HT-29 (cell line): ENCODE measurements at regions not wholly inside any gene's neighbourhood (a gene's known extent, or its start where the extent isn't known, plus 50 kb on each side); places are given as distances from the start of the nearest gene placed in this dataset.
"Not testable (repeated sequence)": the region's sequence is repeated elsewhere in the genome, so short reads cannot be mapped to it uniquely, and the experiment has no call there.

Source experiments
- DNase-seq: peaks from one replicate; pipeline ENCODE4 v3.0.0-alpha.2; 2015; ENCODE audit warnings: low spot score

DNA sequence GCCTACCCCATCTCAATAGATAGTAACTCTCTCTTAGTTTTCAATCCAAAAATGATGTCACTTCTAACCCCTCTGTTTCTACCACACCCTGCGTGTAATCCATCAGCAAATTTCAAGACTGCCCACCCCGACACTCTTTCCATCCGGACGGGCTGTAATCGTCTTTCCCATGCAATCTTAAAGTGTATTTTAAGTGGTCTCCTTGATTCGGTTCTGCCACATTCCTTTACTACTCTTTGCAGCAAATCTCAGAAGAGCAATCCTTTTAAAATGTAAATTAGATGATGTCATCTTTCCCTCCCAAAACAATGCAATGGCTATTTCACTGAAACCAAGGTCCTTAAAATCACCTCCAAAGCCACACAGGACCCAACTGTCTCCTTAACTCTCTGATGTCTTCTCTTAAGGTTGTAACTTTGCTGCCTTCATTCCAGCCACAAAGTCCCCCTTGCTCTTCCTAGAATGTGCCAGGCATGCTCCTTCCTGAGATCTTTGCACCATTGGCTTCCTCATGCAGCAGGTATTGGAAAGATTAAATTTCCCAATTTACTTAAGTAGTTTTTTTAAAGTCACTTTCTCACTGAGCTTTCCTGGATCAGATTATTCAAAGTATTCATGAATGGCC, 932.5 kb upstream of the WWC1 start:
- DNase-seq = no peak

DNA sequence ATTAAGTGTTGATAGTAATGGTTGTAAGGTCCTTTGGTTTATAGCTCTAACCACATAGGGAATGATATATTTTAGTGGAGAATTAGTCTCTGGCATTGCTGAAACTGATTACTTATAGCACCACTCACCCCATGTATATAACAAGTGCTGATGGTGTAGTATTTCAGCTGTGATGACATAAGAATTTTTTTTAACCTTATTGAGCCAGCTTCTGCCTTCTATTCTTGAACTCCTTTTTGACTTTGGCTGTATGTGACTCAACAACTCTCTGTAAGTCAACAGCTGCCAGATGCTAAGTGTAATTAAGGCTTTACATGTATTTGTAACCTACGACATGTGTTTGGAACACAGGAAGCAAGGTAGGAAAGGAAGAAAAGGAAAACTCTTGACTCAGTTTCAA, 929.6 kb upstream of the WWC1 start:
- no peak for DNase-seq

- no peak for DNase-seq
These were observed 928.4 kb upstream of the WWC1 start for GRCh38 chr5:167363065-167363464.

- DNase-seq = no peak
These were observed 916.3 kb upstream of the WWC1 start for GRCh38 chr5:167375125-167375524.

GRCh38 chr5:167378894-167379723, 912.3 kb upstream of the WWC1 start:
- no peak for DNase-seq

GRCh38 chr5:167381457-167381856, 910.0 kb upstream of the WWC1 start:
- no peak for DNase-seq

DNA sequence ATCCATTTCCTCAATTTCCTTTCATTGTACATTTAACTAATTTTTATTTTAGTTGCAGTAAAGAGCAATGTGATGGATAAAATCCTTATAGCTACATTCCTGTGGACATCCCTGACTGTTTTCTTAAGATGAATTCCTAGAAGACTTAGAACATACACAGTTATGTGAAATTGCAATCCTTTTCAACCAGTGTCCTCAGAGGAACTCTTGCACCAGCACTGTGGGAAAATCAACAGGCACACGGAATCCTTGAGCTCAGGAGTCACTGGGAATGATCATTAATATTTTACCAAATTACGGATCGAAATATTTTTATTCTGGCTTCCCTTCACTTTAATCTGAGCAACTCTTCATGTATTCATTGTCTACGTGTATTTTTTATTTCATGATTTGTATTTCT, 901.9 kb upstream of the WWC1 start:
- DNase-seq = no peak

DNA sequence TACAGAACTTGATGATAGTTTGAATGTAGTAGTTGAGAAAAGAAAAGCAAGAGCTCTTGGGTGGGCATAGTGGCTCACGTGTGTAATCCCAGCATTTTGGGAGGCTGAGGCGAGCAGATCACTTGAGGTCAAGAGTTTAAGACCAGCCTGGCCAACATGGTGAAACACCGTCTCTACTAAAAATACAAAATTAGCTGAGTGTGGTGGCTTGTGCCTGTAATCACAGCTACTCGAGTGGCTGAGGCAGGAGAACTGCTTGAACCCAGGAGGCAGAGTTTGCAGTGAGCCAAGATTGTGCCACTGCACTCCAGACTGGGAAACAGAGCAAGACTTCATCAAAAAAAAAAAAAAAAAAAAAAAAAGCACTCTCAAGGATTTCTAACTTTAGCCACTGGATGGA, 900.2 kb upstream of the WWC1 start:
- not testable (repeated sequence) for DNase-seq

DNA sequence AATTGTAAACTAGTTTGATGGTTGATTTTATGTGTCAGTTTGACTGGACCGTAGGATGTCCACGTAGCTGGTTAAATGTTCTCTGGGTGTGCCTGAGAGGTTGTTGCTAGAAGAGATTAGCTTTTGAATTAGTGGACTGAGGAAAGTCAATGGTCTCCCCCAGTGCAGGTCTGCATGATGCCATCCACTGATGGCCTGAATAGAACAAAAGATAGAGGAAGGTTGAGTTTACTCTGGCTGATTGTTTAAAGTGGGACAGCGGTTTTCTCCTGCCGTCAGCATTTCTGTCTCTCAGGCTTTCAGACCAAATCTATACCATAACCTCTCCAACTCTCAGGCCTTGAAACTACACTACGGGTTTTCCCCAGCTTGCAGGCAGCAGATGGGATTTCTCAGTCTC, 899.2 kb upstream of the WWC1 start:
- no peak for DNase-seq

DNA sequence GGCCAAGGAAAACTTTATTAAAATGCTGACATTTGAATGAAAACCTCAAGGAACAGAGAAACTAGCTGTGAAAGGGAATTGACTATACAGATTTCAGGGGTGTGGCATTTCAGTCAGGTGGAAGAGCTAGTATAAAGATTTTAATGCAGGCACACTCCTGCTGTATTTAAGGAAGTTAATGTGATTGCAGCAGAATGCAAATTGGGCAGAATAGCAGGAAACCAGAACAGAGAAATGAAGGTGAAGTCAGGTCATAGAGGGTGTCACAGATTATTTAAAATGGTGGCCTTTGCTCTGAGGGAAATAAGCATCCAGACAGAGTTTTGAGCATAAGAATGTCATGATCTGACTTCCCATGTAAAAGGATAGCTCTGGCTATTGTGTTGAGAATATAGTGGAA, 898.1 kb upstream of the WWC1 start:
- no peak for DNase-seq

DNA sequence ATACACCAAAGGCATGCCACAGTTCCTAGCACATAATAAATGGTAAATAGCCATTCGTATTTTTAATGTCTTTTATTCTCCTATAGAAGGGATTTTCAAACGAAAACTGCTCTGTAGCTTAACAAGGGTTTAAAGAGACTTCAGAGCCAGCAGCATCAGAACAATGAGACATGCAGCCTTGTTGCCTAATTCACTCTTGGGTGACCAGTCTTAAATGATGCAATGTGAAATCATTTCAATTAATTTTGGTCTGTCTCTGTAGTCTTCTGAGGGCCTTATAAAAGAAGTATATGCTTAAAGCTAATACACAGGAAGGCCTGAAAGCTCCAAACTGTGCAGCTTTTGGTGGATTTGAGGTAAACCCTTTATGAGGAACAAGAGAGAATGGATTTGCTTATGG, 888.8 kb upstream of the WWC1 start:
- no peak for DNase-seq

GRCh38 chr5:167406513-167406912, 884.9 kb upstream of the WWC1 start:
- no peak for DNase-seq

DNA sequence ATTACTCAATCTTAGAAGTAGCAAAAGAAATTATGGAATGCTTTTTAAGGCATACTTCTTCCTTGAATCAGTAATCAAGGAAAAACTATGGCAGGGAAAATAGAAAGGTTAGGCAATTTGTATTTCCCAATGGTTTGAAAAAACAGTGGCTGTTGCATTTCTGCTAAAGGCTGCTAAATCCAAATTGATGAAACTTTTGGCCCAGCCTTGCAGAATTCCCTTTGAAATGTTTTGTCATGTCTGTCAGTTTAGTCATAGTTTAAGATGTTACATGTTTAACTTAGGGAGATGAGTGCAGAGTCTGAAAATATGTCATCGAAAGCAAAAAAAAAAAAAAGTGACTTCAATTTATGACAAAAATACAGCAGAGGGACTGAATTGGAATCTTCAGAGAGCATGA, 878.9 kb upstream of the WWC1 start:
- DNase-seq = no peak

DNA sequence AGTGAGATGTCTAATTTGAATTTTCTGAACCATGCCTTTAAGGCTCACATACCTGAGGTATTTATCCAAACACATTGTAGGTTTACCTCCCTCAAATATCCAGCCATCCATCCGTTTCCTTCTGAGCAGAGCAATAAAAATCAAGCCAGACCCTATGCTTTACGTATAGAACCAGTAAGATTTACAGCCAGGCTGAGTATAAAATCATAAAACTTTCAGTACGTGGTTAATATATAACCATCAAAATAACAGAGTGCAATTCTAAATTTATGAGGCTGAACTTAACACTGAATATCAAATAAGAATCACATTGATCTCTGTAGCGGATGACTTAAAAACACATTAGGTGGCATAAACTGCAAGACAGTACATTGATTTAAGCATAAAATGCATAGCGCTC, 877.9 kb upstream of the WWC1 start:
- DNase-seq = no peak

DNA sequence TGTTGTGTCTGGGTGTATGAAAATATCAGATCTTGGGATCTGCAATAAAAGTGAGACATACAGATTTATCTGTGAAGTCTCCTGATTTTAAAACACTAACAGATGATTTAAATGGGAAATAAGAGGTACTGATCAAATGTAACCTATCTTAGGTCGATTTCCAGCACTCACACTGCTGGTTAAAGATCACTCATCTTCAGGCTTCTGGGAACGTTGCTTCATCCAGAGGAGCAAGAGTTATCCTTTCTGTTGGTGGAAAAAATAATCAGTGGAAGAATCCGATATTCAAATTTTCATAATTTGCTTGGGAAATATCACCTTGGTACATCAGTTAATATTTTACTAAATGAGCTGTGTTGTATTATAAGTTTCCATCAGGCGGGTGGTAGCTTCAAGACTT, 876.8 kb upstream of the WWC1 start:
- no peak for DNase-seq

GRCh38 chr5:167415779-167416746, 875.4 kb upstream of the WWC1 start:
- no peak for DNase-seq

DNA sequence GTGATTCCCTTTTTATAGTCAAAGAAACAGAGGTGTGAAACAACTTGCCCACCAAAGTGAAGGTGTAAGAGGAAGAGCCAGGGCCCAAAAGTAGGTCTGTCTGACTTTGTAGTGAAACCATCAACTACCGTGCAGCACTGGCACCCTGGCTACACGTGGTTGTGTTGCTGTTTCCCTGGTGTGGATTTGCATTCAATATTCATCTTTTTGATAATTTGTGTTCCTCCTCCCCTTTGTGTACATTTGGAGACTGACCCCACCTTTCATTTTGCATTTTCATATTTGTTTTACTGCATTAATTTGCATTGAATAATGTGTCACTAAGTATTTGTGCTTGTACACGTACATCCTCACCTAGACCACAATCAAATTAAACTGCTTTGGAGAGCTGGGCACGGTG, 873.8 kb upstream of the WWC1 start:
- no peak for DNase-seq

GRCh38 chr5:167425161-167425560, 866.3 kb upstream of the WWC1 start:
- no peak for DNase-seq

DNA sequence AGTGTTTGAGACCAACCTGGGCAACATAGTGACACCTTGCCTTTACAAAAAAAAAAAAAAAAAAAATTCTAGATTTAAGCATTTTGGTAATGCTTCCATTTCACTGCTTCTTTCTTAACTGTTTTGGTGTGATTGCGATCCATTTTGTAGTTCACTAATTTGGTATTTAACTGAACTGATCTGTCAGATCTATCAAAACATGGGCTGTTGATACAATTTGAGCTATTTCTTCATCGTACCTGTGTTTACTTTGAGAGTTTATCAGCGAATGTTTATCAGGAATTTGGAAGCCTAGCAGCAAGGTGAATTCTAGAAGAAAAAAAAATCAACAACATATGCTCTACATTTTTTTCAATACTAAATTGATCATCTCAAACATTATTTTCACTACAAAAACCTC, 864.9 kb upstream of the WWC1 start:
- DNase-seq = no peak

- not testable (repeated sequence) for DNase-seq
These were observed 863.8 kb upstream of the WWC1 start for GRCh38 chr5:167427641-167428040.

DNA sequence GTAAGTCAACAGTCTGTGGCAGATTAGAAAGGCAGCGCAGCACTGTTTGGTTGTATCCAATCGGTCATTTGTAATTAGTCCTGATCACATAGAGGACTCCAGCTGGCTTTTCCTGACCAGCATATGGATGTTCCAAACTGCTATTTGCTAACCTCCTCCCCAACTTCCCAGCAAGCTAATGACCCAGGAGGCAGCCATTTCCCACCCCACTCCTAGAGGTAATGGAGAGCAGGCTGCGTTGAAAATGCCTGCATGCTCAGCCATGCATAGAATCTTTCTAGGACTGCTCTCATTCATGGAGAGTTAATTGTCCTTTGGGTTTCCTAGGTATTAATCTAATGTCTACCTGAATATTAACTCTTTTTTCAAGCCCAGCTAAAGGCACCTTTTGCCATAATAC, 850.6 kb upstream of the WWC1 start:
- no peak for DNase-seq

- DNase-seq = no peak
These were observed 848.5 kb upstream of the WWC1 start for GRCh38 chr5:167442922-167443321.
